PC-9 (cell line): ENCODE measurements at regions not wholly inside any gene's neighbourhood (a gene's known extent, or its start where the extent isn't known, plus 50 kb on each side); places are given as distances from the start of the nearest gene placed in this dataset.

Source experiments
- BruUV-seq: library from RNA; stranded (reverse); fragments of 400-500 nt; replicated peaks from 2 replicates; lab custom pipeline; 2021; lab: Mats Ljungman, UMichigan
- CTCF ChIA-PET: fragments of 300-600 bp; sonication (Branson Sonifier 250); formaldehyde crosslinking; loops from one replicate; lab custom pipeline; 2022; ENCODE audit warnings: antibody characterized with exemption; lab: Charles Lee
- POLR2A ChIA-PET: fragments of 300-600 bp; sonication (Branson Sonifier 250); formaldehyde crosslinking; loops from one replicate; lab custom pipeline; 2022; ENCODE audit warnings: antibody characterized with exemption; ENCODE audit not compliant: unreplicated experiment; lab: Charles Lee
- DNase-seq, 2 experiments: peaks; one replicate each; pipeline versions ENCODE4 v3.0.0 to v3.0.0-alpha.2; 2015 to 2022; ENCODE audit warnings: mixed read lengths in 1 of 2
- H2AFZ ChIP-seq: fragments of 200-600 bp; sonication (generic); 2 replicates; pipeline ENCODE4 v1.8.1; 2017; ENCODE audit warnings: antibody characterized with exemption
- H3F3A ChIP-seq: fragments of 200-600 bp; sonication (generic); 2 replicates; pipeline ENCODE4 v1.8.1; 2017; ENCODE audit warnings: antibody characterized with exemption, mild to moderate bottlenecking, low read depth; ENCODE audit not compliant: insufficient read depth
- H3K27ac ChIP-seq: fragments of 200-600 bp; sonication (generic); 2 replicates; pipeline ENCODE4 v1.6.1; 2016; ENCODE audit warnings: mixed run types
- H3K27me3 ChIP-seq: fragments of 200-600 bp; sonication (generic); 2 replicates; pipeline ENCODE4 v1.6.1; 2016; ENCODE audit warnings: low read depth, mixed run types; ENCODE audit not compliant: insufficient read depth
- H3K36me3 ChIP-seq: fragments of 200-600 bp; sonication (generic); 2 replicates; pipeline ENCODE4 v1.6.1; 2016; ENCODE audit warnings: low read depth, mixed run types
- H3K4me1 ChIP-seq: fragments of 200-600 bp; sonication (generic); replicated peaks from 2 replicates; pipeline ENCODE4 v1.6.1; 2016; ENCODE audit warnings: mixed run types; ENCODE audit not compliant: insufficient read depth
- H3K4me2 ChIP-seq: fragments of 200-600 bp; sonication (generic); 2 replicates; pipeline ENCODE4 v1.6.1; 2017; ENCODE audit warnings: mixed run types
- H3K4me3 ChIP-seq: fragments of 200-600 bp; sonication (generic); 2 replicates; pipeline ENCODE4 v1.6.1; 2016; ENCODE audit warnings: mixed run types
- H3K79me2 ChIP-seq: fragments of 200-600 bp; sonication (generic); 2 replicates; pipeline ENCODE4 v1.6.1; 2017; ENCODE audit warnings: low read depth, mixed run types
- H3K9me2 ChIP-seq: fragments of 200-600 bp; sonication (generic); 2 replicates; pipeline ENCODE4 v1.8.1; 2017; ENCODE audit warnings: mild to moderate bottlenecking; ENCODE audit not compliant: insufficient read depth
- H3K9me3 ChIP-seq: fragments of 200-600 bp; sonication (generic); 2 replicates; pipeline ENCODE4 v1.8.1; 2016; ENCODE audit warnings: low read depth; ENCODE audit not compliant: insufficient read depth
- H4K20me1 ChIP-seq: fragments of 200-600 bp; sonication (generic); 2 replicates; pipeline ENCODE4 v1.8.1; 2017; ENCODE audit not compliant: insufficient read depth
- EZH2 ChIP-seq: fragments of 200-600 bp; sonication (generic); IDR thresholded peaks from 2 replicates; pipeline ENCODE4 v1.8.0; 2017; ENCODE audit warnings: antibody characterized with exemption, low read depth
- intact Hi-C: fragments of 100-400 bp; cut with micrococcal nuclease; formaldehyde crosslinking; loops from one replicate; pipeline ENCODE4 v1.10.0; 2022; ENCODE audit not compliant: unreplicated experiment
- TF ChIP-seq, protein P1 (sequence below): fragments of 200-600 bp; sonication (generic); conservative IDR thresholded peaks from 2 replicates; pipeline ENCODE4 v1.6.1; 2017; ENCODE audit warnings: mixed run types, antibody characterized with exemption, mild to moderate bottlenecking, moderate library complexity

DNA sequence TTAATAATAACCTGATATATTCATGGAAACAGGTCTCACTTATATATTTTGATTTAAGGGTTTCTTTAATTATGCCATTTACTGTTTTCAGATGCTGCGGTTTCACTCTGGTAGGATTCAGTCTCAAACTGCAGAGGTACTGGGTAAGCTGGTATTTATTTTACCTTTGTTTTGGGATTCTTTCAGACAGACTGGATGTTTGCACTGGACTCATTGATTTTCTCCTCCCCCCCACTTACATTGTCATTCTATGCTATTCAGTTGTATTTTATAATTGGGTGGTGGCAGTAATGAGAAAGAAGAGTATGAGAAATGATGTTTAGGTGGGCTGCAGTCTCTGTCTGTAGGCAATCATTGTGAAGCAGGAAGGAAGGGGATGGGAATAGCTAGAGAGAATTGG, 155.6 kb downstream of the AQP4 start:
- no peak overlapping the region for H3K27ac ChIP-seq
- no peak overlapping the region for H3K4me3 ChIP-seq
- no peaks in the 10 kb centered on the region for H3K27me3 ChIP-seq
- intact Hi-C loops: no loop called here
- no peak overlapping the region for H3K4me2 ChIP-seq
- no peaks in the 10 kb centered on the region for H3K79me2 ChIP-seq
- no peaks in the 10 kb centered on the region for H3F3A ChIP-seq
- no peaks in the 10 kb centered on the region for H3K36me3 ChIP-seq
- no peak for TF ChIP-seq EZH2
- TF ChIP-seq, protein P1, sequence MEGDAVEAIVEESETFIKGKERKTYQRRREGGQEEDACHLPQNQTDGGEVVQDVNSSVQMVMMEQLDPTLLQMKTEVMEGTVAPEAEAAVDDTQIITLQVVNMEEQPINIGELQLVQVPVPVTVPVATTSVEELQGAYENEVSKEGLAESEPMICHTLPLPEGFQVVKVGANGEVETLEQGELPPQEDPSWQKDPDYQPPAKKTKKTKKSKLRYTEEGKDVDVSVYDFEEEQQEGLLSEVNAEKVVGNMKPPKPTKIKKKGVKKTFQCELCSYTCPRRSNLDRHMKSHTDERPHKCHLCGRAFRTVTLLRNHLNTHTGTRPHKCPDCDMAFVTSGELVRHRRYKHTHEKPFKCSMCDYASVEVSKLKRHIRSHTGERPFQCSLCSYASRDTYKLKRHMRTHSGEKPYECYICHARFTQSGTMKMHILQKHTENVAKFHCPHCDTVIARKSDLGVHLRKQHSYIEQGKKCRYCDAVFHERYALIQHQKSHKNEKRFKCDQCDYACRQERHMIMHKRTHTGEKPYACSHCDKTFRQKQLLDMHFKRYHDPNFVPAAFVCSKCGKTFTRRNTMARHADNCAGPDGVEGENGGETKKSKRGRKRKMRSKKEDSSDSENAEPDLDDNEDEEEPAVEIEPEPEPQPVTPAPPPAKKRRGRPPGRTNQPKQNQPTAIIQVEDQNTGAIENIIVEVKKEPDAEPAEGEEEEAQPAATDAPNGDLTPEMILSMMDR: no peak
- POLR2A ChIA-PET: interaction anchor here (0.6 kb wide), 1 partner anchor 48 kb away, joined by 5 read pairs; no protein-coding TSS in a partner anchor
- CTCF ChIA-PET: no interaction called here
- no peaks in the 10 kb centered on the region for H3K4me1 ChIP-seq
- H2AFZ ChIP-seq: no peak overlapping the region
- H4K20me1 ChIP-seq: no peaks in the 10 kb centered on the region
- no peaks in the 10 kb centered on the region for H3K9me3 ChIP-seq
- H3K9me2 ChIP-seq: no peaks in the 10 kb centered on the region
- BruUV-seq: no TSS peak
- DNase-seq: no peak

DNA sequence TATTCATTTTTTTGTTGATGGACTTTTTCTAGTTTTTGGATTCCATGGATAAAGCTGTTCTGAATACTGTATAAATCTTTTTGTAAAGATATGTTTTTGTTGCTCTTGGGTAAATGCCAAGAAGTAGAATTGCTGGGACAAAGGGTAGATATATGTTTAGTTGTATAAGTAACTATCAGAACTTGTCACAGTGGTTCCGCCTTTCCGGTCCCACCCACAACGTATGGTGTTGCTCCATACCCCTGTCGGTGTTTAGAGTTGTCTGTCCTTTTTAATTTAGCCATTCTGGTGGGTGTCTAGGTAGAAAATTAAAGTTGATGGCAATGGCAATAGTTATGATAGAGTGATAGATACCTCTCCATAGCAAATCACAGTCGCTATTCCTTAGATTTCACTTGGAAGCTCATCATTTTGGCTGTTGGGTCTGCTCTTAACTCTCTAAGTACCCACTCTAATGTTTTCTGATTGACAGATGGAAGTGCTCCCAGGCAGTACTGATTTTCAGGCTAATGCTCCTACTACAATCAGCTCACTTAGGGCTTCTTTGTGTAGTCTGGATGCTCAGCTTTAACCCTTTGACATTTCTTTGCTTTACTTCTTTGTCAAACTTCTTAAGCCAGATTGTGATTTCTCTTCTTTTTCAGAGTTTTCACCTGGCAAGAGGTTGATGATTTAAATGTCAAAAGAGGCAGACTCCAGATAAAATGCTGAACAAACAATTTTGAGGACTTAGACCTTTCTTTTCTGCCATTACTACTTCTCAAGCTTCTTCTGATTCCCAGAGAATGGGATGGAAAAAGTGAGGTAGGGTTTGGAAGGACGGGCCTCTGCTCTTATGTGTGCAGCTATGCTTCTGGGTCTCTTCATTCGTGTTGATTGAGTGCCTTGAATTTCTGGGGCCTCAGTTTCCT, 156.4 kb downstream of the AQP4 start:
- Histone ChIP-seq H3K9me2 (no peaks in the 10 kb centered on the region), H3K4me2 (no peak overlapping the region), H3K27me3 (no peaks in the 10 kb centered on the region), H3K4me3 (no peak overlapping the region), H3K27ac (no peak overlapping the region), H2AFZ (no peak overlapping the region), H3F3A (no peaks in the 10 kb centered on the region), H4K20me1 (no peaks in the 10 kb centered on the region), H3K4me1 (no peaks in the 10 kb centered on the region), H3K9me3 (no peaks in the 10 kb centered on the region), H3K79me2 (no peaks in the 10 kb centered on the region), H3K36me3 (no peaks in the 10 kb centered on the region)
- no TSS peak for BruUV-seq
- intact Hi-C loops: no loop called here
- TF ChIP-seq, protein P1: no peak
- TF ChIP-seq EZH2: no peak
- no peak for DNase-seq
- ChIA-PET CTCF (no interaction called here), POLR2A (interaction anchor here (0.6 kb wide), 1 partner anchor 47 kb away, joined by 5 read pairs; no protein-coding TSS in a partner anchor)

DNA sequence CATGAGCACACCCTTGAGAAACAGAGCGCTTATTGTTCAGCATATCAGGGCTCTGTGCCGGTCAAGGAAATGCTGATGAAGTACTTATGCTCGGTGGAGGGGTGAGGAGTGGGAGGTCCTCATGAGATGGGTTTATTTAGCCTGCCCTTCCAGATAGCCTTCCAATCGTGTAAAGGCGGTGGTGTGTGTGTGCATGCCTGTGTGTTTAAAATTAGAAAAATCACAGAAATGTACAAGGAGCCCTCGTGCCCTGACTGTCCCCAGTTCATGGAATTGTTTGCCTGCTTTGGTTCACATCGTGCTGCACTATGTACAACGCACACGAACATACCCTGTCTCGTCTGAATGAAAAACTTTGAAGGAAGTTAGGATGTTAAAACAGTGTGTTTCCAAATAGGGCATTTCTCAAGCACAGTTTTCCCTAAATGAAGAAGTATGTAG, 158.6 kb downstream of the AQP4 start:
- Histone ChIP-seq H3F3A (no peaks in the 10 kb centered on the region), H3K27me3 (no peaks in the 10 kb centered on the region), H3K4me2 (no peak overlapping the region), H4K20me1 (no peaks in the 10 kb centered on the region), H3K27ac (no peak overlapping the region), H2AFZ (no peak overlapping the region), H3K79me2 (no peaks in the 10 kb centered on the region), H3K9me3 (no peaks in the 10 kb centered on the region), H3K4me3 (no peak overlapping the region), H3K4me1 (no peaks in the 10 kb centered on the region), H3K9me2 (no peaks in the 10 kb centered on the region), H3K36me3 (no peaks in the 10 kb centered on the region)
- intact Hi-C loops: no loop called here
- ChIA-PET POLR2A (no interaction called here), CTCF (no interaction called here)
- no peak for DNase-seq
- TF ChIP-seq, protein P1: no peak
- TF ChIP-seq EZH2: no peak
- no TSS peak for BruUV-seq
